ENCODE measurements at regions not wholly inside any gene's neighbourhood (a gene's known extent, or its start where the extent isn't known, plus 50 kb on each side); places are given as distances from the start of the nearest gene placed in this dataset.

GRCh38 chr9:88697764-88698432, 162.9 kb downstream of the NXNL2 start:
- Histone ChIP-seq H3K36me3 (ENCODE audit: low read depth) (no peaks in the 10 kb centered on the region), H3K4me1 (ENCODE audit: insufficient read depth, poor library complexity, severe bottlenecking) (no peaks in the 10 kb centered on the region), H3K27me3 (ENCODE audit: insufficient read depth, poor library complexity, severe bottlenecking) (no peaks in the 10 kb centered on the region), H3K27ac (ENCODE audit: poor library complexity, severe bottlenecking) (no peak overlapping the region), H3K4me3 (ENCODE audit: severe bottlenecking) (no peak overlapping the region), H3K9me3 (ENCODE audit: severe bottlenecking) (no peaks in the 10 kb centered on the region)
- ATAC-seq (ENCODE audit: low read depth) (no peak), DNase-seq (ENCODE audit: low spot score) (no peak)
- no peak for TF ChIP-seq CTCF (IDR thresholded peaks at IDR 0.05; ENCODE audit: poor library complexity, severe bottlenecking)

GRCh38 chr9:88702985-88703384, 168.0 kb downstream of the NXNL2 start:
- Histone ChIP-seq H3K4me1 (ENCODE audit: insufficient read depth, poor library complexity, severe bottlenecking) (no peaks in the 10 kb centered on the region), H3K4me3 (ENCODE audit: severe bottlenecking) (no peak overlapping the region), H3K36me3 (ENCODE audit: low read depth) (no peaks in the 10 kb centered on the region), H3K27me3 (ENCODE audit: insufficient read depth, poor library complexity, severe bottlenecking) (no peaks in the 10 kb centered on the region), H3K27ac (ENCODE audit: poor library complexity, severe bottlenecking) (no peak overlapping the region), H3K9me3 (ENCODE audit: severe bottlenecking) (no peaks in the 10 kb centered on the region)
- DNase-seq (ENCODE audit: low spot score) (no peak), ATAC-seq (ENCODE audit: low read depth) (no peak)
- no peak for TF ChIP-seq CTCF (IDR thresholded peaks at IDR 0.05; ENCODE audit: poor library complexity, severe bottlenecking)

GRCh38 chr9:88706193-88707113, 171.5 kb downstream of the NXNL2 start:
- DNase-seq (ENCODE audit: low spot score): no peak

GRCh38 chr9:88710449-88710848, 175.5 kb downstream of the NXNL2 start:
- Histone ChIP-seq H3K36me3 (ENCODE audit: low read depth) (no peaks in the 10 kb centered on the region), H3K27ac (ENCODE audit: poor library complexity, severe bottlenecking) (no peak overlapping the region), H3K27me3 (ENCODE audit: insufficient read depth, poor library complexity, severe bottlenecking) (no peaks in the 10 kb centered on the region), H3K4me1 (ENCODE audit: insufficient read depth, poor library complexity, severe bottlenecking) (no peaks in the 10 kb centered on the region), H3K9me3 (ENCODE audit: severe bottlenecking) (no peaks in the 10 kb centered on the region), H3K4me3 (ENCODE audit: severe bottlenecking) (no peak overlapping the region)
- no peak for TF ChIP-seq CTCF (IDR thresholded peaks at IDR 0.05; ENCODE audit: poor library complexity, severe bottlenecking)
- ATAC-seq (ENCODE audit: low read depth): no peak
- DNase-seq (ENCODE audit: low spot score): no peak

More at GRCh38 chr9:88706193-88707113, 171.5 kb downstream of the NXNL2 start:
- Histone ChIP-seq H3K27ac (ENCODE audit: poor library complexity, severe bottlenecking) (no peak overlapping the region), H3K9me3 (ENCODE audit: severe bottlenecking) (no peaks in the 10 kb centered on the region), H3K4me3 (ENCODE audit: severe bottlenecking) (no peak overlapping the region), H3K4me1 (ENCODE audit: insufficient read depth, poor library complexity, severe bottlenecking) (no peaks in the 10 kb centered on the region), H3K36me3 (ENCODE audit: low read depth) (no peaks in the 10 kb centered on the region), H3K27me3 (ENCODE audit: insufficient read depth, poor library complexity, severe bottlenecking) (no peaks in the 10 kb centered on the region)
- no peak for ATAC-seq (ENCODE audit: low read depth)
- TF ChIP-seq CTCF (IDR thresholded peaks at IDR 0.05; ENCODE audit: poor library complexity, severe bottlenecking): no peak

Measured in RWPE2 (cell line).